Urothelium cell line (cell line): ENCODE measurements at regions not wholly inside any gene's neighbourhood (a gene's known extent, or its start where the extent isn't known, plus 50 kb on each side); places are given as distances from the start of the nearest gene placed in this dataset.

Experiments used
- DNase-seq: peaks from one replicate; pipeline ENCODE4 v3.0.0; 2011; ENCODE audit warnings: low spot score, mixed read lengths
- FAIRE-seq: peaks from 2 replicates; lab custom pipeline; 2011; peaks lifted over from hg19 to GRCh38; lab: Jason Lieb, UNC

DNA sequence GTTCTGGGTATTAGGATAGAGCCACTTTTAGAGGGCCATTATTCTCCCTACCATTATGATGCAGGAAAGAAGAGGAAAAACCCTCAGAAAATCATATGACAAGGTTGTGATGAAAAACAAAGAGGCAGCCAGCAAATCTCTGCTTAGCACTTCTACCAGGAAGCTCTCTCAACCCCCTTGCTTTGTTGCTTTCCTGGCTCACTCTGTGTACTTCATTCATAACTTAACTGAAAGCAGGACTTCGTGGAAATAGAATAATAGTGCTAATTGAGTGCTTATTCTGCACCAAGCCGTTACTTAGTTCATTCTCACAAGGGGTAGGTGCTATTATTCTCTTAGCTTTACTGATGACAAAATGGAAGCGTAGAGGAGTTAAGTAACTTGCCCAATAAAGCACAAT is 354.1 kb downstream of the HRH4 start:
- no peak for FAIRE-seq
- DNase-seq, result no peak

GRCh38 chr18:24817150-24817549 is 356.7 kb downstream of the HRH4 start:
- DNase-seq (no peak), FAIRE-seq (no peak)

GRCh38 chr18:24817587-24818371 is 357.3 kb downstream of the HRH4 start:
- no peak for DNase-seq

GRCh38 chr18:24818441-24818840 is 358.0 kb downstream of the HRH4 start:
- FAIRE-seq, result no peak

More at GRCh38 chr18:24817587-24818371, 357.3 kb downstream of the HRH4 start:
- FAIRE-seq, result no peak

GRCh38 chr18:24819141-24819890 is 358.9 kb downstream of the HRH4 start:
- FAIRE-seq (no peak), DNase-seq (no peak)

More at GRCh38 chr18:24818441-24818840, 358.0 kb downstream of the HRH4 start:
- no peak for DNase-seq

- FAIRE-seq (no peak), DNase-seq (no peak)
Observed at GRCh38 chr18:24825397-24825796, 365.0 kb downstream of the HRH4 start.

GRCh38 chr18:24826605-24827004 is 366.2 kb downstream of the HRH4 start:
- no peak for DNase-seq
- no peak for FAIRE-seq

- DNase-seq (no peak), FAIRE-seq (no peak)
Observed at GRCh38 chr18:24827501-24827900, 367.1 kb downstream of the HRH4 start.

- no peak for DNase-seq
- FAIRE-seq, result no peak
Observed at GRCh38 chr18:24831081-24831480, 370.6 kb downstream of the HRH4 start.

- FAIRE-seq (no peak), DNase-seq (peak; percentile 13)
Observed at GRCh38 chr18:24831871-24832665, 371.6 kb downstream of the HRH4 start.

DNA sequence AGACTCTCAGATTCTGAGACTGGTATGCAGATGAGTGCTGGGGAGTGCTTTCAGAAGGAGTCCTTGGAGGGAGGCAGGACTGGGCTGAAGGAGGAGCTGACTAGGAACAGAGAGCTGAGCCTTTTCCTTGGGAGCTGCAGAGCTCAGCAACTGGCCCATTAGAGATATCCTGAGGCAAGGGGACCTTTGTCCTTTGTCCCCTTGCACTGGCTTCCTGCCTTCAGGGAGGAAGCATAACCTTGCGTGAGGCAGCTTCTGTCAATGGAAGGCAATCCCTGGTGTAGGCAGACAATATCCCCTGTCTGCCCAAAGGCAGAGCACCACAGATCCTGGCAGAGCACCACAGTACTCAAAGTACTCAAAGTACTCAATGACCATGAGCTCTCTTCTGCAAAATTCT is 375.3 kb downstream of the HRH4 start:
- no peak for FAIRE-seq

DNA sequence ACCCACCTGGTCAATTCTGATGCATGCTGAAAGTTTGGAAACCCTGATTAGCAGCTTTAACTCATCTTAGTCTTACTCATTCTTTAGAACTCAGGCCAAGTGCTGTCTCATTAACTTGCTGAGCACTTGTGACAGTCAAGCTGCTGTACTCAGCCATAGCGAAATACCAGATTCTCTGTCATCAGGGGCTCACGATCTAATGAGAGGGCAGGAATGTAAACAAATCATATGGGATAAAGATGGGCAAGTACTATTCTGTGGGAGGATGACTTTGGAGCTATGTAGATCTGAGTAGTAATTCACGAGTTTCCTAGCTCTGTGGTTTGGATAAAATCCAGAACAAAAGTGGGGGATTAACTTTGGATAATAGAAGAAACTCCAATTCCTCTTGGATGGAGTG is 376.6 kb downstream of the HRH4 start:
- FAIRE-seq, result no peak
- peak; percentile 20 for DNase-seq

More for the DNA sequence above, 375.3 kb downstream of the HRH4 start:
- DNase-seq, result no peak

DNA sequence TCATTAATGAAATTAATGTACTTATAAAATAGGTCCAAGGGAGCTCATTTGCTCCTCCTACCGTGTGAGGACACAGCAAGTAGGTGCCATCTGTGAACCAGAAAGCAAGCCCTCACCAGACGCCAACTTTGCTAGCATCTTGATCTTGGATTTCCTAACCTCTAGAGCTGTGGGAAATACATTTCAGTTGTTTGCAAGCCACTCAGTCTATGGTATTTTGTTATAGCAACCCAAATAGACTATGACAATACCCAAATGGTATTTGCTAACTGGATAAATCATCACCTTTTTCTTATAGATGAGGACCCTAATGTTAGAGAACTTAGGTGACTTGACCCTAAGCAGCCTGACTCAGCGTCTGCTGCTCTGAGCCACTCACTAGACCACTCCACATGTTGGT is 379.6 kb downstream of the HRH4 start:
- no peak for DNase-seq
- no peak for FAIRE-seq

GRCh38 chr18:24840640-24841039 is 380.2 kb downstream of the HRH4 start:
- DNase-seq (no peak), FAIRE-seq (no peak)

- FAIRE-seq (no peak), DNase-seq (no peak)
Observed at GRCh38 chr18:24841536-24841935, 381.1 kb downstream of the HRH4 start.

DNA sequence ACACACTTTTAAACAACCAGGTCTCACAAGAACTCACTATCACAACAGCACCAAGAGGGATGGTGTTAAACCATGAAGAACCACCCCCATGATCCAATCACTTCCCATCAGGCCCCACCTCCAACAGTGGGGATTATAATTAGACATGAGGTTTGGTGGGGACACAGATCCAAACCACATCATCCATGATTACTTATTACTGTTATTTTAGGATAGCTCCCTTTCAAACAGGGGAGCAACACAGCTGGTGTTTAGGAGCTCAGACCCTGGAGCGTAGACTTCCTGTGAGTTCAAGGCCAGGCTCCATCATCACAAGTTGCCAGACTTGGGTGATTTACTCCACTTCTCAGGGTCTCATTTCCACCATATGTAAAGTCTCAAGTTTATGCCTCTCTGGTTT is 382.7 kb downstream of the HRH4 start:
- FAIRE-seq, result no peak
- no peak for DNase-seq

DNA sequence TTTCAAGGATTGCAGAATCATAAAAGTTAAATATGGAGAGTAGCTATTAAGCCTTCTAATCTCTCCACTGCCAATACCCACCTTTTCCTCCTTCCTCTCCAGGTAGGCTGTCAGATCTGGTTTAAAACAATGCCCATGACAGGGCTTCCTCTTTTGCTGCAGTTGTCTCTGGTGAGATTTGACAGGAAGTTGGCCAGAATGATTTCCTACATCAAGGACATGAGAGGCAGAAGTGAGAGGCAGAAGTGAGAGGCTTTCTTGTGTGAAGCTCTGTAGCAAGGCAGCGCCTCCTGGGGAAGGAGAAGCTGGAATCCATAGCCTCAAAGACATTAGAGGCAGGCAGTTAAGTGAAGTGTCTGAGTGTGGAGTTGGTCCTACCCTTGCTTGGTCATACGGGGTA is 385.7 kb downstream of the HRH4 start:
- DNase-seq (no peak), FAIRE-seq (no peak)

DNA sequence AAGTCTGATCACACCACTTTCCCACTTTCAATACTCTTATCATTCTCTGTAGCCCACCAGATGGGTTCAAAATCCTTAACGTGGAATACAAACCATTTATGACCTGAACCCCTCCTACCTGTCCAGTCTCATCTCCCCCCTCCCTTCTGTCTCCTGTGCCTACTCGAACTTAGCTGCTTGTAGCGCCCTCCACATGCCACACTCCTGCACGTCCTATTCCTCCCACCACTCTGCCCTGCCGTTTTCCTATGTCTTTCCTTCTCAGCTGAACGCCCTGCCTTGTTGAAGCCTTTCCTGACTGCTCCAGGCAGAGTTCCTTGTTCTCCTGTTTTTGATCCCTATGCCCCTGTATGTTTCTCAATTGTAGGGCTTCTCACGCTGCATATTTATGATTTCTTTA is 390.1 kb downstream of the HRH4 start:
- FAIRE-seq (no peak), DNase-seq (no peak)

DNA sequence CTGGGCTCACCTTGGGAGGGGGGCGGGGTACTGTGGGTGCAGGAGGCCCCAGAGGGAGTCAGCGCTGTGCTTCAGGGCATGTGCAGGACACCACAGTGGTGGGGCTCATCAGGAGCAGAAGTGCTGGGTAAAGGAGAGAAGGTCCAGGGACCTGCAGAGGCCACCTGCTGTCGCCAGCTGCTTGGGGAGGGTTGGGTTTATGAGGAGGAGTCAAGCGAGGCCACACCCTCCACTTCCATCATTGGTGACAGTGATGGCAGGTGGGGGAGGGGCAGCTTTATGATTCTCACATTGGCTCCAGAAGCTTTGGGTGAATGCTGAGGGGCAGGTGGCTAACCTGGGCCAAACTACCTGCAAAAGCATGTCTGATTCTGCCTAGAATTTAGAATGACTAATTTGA is 392.6 kb downstream of the HRH4 start:
- FAIRE-seq (no peak), DNase-seq (no peak)

DNA sequence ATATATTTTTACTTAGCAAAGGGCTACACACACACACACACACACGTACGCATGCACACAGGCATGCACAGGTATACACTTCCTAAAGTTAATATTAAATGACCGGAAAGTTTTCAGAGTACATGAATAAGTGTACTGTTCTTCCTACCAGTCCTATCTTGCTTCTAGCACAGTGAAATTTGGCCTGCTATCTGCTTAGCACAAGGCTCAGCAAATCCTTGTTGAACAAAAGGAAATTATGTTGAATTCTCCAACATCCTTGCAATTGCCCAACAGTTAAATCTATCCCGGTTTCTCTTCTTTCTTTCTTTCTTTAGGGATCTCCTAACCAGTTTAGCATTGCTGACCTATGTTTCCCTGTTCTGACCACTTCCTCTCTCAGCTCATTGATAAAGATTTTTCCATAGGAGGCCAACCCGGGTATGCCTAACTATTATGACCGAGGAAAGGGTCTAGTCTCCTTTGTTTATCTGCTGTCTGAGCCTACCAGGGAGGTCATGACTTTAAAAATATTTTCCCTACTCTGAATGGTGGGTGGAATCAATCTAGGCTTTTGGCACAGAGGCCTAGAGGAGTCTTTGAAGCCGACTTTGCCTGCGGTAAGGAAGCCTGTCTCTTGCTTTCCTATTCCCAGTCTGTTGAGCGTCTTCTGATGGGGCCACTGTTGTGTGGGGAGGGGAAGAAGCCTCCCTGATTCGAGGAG is 400.7 kb downstream of the HRH4 start:
- DNase-seq (no peak), FAIRE-seq (no peak)
